ENCODE measurements at regions not wholly inside any gene's neighbourhood (a gene's known extent, or its start where the extent isn't known, plus 50 kb on each side); places are given as distances from the start of the nearest gene placed in this dataset.

GRCh38 chr5:30100148-30100713 is 1093.3 kb upstream of the CDH6 start:
- H3K27ac ChIP-seq (replicated peaks): no peak overlapping the region
- TF ChIP-seq, protein P1, sequence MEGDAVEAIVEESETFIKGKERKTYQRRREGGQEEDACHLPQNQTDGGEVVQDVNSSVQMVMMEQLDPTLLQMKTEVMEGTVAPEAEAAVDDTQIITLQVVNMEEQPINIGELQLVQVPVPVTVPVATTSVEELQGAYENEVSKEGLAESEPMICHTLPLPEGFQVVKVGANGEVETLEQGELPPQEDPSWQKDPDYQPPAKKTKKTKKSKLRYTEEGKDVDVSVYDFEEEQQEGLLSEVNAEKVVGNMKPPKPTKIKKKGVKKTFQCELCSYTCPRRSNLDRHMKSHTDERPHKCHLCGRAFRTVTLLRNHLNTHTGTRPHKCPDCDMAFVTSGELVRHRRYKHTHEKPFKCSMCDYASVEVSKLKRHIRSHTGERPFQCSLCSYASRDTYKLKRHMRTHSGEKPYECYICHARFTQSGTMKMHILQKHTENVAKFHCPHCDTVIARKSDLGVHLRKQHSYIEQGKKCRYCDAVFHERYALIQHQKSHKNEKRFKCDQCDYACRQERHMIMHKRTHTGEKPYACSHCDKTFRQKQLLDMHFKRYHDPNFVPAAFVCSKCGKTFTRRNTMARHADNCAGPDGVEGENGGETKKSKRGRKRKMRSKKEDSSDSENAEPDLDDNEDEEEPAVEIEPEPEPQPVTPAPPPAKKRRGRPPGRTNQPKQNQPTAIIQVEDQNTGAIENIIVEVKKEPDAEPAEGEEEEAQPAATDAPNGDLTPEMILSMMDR (IDR thresholded peaks at IDR 0.05; ENCODE audit: borderline replicate concordance): no peak
- no peaks in the 10 kb centered on the region for H3K27me3 ChIP-seq (ENCODE audit: low read depth)
- intact Hi-C loops (cut with micrococcal nuclease): no loop called here
- H3K4me3 ChIP-seq: no peak overlapping the region
- H3K36me3 ChIP-seq: no peaks in the 10 kb centered on the region
- H3K4me1 ChIP-seq: no peaks in the 10 kb centered on the region
- no peak for DNase-seq
- peaks cover 3% of the 10 kb centered on the region for H3K9me3 ChIP-seq (replicated peaks)

- Histone ChIP-seq H3K4me1 (no peaks in the 10 kb centered on the region), H3K9me3 (replicated peaks) (peaks cover 3% of the 10 kb centered on the region), H3K27me3 (ENCODE audit: low read depth) (no peaks in the 10 kb centered on the region), H3K36me3 (no peaks in the 10 kb centered on the region), H3K4me3 (no peak overlapping the region), H3K27ac (replicated peaks) (no peak overlapping the region)
- intact Hi-C loops (cut with micrococcal nuclease): no loop called here
- TF ChIP-seq, protein P1 (IDR thresholded peaks at IDR 0.05; ENCODE audit: borderline replicate concordance): no peak
- no peak for DNase-seq
These were observed 1093.9 kb upstream of the CDH6 start for GRCh38 chr5:30099634-30100033.

- intact Hi-C loops (cut with micrococcal nuclease): no loop called here
- Histone ChIP-seq H3K27me3 (ENCODE audit: low read depth) (no peaks in the 10 kb centered on the region), H3K4me1 (no peaks in the 10 kb centered on the region), H3K4me3 (no peak overlapping the region), H3K9me3 (replicated peaks) (peaks cover 6% of the 10 kb centered on the region), H3K27ac (replicated peaks) (no peak overlapping the region), H3K36me3 (no peaks in the 10 kb centered on the region)
- TF ChIP-seq, protein P1 (IDR thresholded peaks at IDR 0.05; ENCODE audit: borderline replicate concordance): no peak
- DNase-seq: no peak
These were observed 1094.5 kb upstream of the CDH6 start for GRCh38 chr5:30098940-30099339.

- no peak overlapping the region for H3K4me3 ChIP-seq
- H3K27me3 ChIP-seq (ENCODE audit: low read depth): no peaks in the 10 kb centered on the region
- DNase-seq: no peak
- H3K4me1 ChIP-seq: no peaks in the 10 kb centered on the region
- peaks cover 10% of the 10 kb centered on the region for H3K9me3 ChIP-seq (replicated peaks)
- TF ChIP-seq, protein P1 (IDR thresholded peaks at IDR 0.05; ENCODE audit: borderline replicate concordance): no peak
- intact Hi-C loops (cut with micrococcal nuclease): no loop called here
- no peak overlapping the region for H3K27ac ChIP-seq (replicated peaks)
- H3K36me3 ChIP-seq: no peaks in the 10 kb centered on the region
These were observed 1100.9 kb upstream of the CDH6 start for GRCh38 chr5:30092548-30092947.

DNA sequence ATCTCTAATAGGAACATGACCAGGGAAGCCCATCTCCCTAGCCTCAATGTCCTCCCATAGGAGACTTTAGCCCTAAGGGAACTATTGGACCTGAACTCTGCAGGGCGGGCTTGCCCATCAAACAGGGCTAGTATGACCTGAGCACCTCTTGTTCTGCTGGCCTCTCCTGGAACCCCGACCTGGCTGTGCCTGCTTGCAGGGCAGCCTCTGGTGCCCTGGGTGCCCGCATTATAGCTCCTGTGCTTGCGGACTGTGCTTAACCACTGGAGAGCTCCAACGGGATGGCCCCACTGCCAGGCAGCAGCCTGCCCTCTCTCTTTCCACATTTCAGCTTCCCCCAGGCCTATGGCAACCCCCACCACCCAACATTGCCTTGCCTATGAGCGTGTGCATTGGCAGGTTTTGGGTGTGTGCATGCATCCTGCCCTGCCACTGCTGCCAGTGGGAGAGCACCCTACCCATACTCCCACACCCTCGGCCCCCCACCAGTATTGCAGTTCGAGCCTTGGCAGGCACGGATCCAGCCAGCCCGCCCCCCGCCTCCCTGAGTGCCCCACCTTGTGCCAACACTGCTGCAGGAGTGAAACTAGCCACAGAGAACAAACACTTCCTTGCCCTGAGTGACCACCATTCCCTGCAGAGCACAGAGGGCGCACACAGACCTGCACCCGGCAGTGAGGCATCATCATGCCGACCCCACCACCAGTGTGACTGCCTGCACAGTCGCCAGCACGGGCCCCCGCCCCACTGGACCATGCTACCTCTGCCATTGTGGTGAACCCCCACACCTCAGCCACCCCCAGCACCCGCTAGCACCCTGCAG is 1123.8 kb upstream of the CDH6 start:
- Histone ChIP-seq H3K36me3 (no peaks in the 10 kb centered on the region), H3K4me1 (no peaks in the 10 kb centered on the region), H3K4me3 (no peak overlapping the region), H3K27ac (replicated peaks) (no peak overlapping the region), H3K27me3 (ENCODE audit: low read depth) (no peaks in the 10 kb centered on the region), H3K9me3 (replicated peaks) (no peaks in the 10 kb centered on the region)
- intact Hi-C loops (cut with micrococcal nuclease): no loop called here
- DNase-seq: peak; percentile 10
- TF ChIP-seq, protein P1 (IDR thresholded peaks at IDR 0.05; ENCODE audit: borderline replicate concordance): no peak

All from left ventricle myocardium inferior (tissue), 1 donor.